ENCODE measurements at regions not wholly inside any gene's neighbourhood (a gene's known extent, or its start where the extent isn't known, plus 50 kb on each side); places are given as distances from the start of the nearest gene placed in this dataset.

DNA sequence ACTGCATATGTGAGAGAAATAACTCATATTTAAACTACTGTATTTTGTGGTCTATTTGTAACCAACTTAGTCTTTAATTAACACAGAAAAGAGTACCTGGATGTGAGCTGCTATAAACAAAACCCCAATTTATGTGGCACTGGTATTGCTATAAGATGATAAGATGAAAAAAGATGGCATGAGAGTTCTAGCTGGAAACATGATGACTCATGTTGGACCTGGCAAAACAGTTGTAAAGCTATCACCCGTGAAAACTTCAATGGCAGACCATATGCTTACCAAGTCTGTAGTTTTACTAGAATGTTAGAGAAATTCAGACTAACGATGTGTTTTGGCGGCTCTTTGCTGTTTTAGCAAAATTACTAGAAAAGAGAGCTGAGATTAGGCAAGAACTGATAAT lies 69.6 kb upstream of the PCDH9 start:
- no peak for DNase-seq

DNA sequence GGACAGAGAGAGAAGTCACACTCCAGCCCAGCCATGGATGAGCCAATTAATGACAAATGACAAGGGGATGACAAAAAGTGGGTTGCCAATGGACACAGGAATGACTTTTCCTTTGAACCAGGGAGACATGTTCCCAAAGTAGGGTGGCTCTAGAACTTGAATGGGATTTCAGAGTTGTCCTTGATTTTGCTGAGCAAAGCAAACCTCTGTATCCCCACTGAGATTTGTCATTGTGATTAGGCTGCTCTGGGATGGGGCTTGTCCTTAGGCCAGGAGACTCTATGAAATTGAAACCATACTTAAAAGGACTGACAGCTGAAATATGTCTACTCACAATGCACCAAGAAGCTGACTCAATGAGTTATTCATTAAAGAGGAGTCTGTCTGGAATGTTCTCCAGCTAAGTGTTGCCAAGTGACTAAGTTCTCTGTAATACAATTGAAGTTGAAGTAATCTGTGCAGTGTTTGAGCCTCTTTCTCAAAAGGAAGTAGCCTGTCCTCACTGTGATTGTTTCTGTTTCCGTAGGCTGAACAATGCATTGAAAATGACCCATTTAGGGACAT lies 69.0 kb upstream of the PCDH9 start:
- DNase-seq: no peak

GRCh38 chr13:67298297-67298696 lies 68.2 kb upstream of the PCDH9 start:
- no peak for DNase-seq

DNA sequence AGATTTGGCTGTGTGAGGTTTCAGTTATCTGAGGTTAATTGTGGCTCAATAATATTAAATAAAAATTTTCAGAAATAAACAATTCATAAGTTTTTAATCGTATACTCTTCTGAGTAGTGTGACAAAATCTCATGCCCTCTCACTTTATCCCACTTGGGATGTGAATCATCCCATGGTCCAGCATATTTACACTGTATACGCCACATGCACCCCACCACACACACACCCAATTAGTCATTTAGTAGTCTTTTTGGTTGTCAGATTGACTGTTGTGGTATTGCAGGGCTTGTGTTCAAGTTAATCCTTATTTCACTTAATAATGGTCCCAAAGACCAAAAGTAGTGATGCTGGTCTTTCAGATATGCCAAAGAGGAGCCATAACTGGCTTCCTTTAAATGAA lies 66.4 kb upstream of the PCDH9 start:
- no peak for DNase-seq

DNA sequence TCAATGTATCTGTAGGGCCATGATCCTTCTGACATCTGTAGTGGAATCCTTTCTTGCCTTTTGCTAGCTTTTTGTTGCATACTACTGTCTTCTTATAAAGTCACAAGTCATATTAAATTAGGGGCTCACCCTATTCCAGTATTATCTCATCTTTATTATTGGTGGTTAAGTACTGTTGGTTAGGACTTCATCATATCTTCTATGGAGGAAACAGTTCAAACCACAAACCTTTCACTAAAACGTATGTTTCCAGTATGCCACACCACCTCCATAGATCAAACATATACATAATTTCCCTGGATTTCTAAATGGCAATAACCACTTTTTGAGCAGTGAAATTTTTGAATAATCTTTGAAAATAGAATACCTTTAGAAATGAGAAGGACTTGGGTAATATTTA lies 62.8 kb upstream of the PCDH9 start:
- DNase-seq: no peak

DNA sequence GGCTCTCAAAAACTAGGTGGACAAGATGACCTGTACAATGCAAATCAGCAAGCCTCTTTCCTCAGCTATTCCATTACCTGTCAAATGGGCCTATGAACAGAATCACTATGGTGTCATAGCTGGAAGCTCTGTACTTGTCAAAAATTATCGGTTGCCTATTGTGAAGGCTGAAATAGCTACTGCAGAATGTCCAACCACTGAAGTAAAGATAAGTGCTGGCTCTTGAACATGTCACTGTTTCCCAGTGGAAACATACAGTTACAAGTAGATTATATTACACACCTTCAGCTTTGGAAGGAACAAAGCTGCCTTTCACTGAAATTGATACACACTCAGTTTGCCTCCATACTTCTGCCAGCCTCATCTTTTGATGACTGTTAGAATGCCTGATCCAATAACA lies 55.5 kb upstream of the PCDH9 start:
- DNase-seq: no peak

GRCh38 chr13:67283637-67284036 lies 53.5 kb upstream of the PCDH9 start:
- DNase-seq: no peak

DNA sequence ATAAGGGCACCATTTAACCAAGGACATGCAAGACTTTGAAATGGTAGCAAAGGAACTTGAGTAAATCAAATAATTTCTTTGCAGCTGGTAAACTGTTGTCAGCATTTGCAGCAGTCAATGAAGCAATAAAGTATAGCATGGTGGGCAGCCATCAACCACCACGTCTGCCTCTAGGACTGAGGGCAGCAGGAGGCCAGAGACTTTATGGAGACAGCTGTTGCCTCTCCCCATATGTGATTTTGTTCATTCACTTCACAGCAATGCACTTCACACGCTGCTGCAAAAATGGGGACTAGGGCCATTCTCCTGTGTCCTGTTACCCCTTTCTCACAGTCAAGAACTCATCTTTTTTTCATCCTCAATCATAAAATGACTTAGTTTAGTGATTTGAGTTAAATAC lies 51.3 kb upstream of the PCDH9 start:
- DNase-seq: peak; percentile 11

Data from eye (tissue), 1 donor.